Endothelial cell of hepatic sinusoid (primary cell): ENCODE measurements at regions not wholly inside any gene's neighbourhood (a gene's known extent, or its start where the extent isn't known, plus 50 kb on each side); places are given as distances from the start of the nearest gene placed in this dataset.

Experiments used
- in situ Hi-C: cut with HindIII; loops from 2 replicates; pipeline ENCODE4 v1.10.0; 2017; ENCODE audit warnings: low sequenced_read_pairs

GRCh38 chr13:110773480-110773879 lies 60.0 kb downstream of the ING1 start:
- in situ Hi-C loops = no loop called here

GRCh38 chr13:110774051-110774450 lies 60.6 kb downstream of the ING1 start:
- in situ Hi-C loops = no loop called here

DNA sequence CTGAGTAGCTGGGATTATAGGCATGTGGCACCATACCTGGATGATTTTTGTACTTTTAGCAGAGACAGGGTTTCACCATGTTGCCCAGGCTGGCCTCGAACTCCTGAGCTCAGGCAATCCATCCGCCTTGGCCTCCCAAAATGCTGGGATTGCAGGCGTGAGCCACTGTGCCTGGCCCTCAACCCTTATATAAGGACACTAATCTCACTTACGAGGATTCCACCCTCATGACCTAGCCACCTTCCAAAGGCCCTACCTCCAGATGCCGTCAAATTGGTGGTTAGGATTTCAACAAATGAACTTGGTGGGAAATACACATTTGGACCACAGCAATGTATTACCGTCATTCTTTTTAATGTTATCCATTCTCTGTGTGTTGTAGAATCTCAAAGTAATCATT lies 61.0 kb downstream of the ING1 start:
- in situ Hi-C loops = no loop called here

DNA sequence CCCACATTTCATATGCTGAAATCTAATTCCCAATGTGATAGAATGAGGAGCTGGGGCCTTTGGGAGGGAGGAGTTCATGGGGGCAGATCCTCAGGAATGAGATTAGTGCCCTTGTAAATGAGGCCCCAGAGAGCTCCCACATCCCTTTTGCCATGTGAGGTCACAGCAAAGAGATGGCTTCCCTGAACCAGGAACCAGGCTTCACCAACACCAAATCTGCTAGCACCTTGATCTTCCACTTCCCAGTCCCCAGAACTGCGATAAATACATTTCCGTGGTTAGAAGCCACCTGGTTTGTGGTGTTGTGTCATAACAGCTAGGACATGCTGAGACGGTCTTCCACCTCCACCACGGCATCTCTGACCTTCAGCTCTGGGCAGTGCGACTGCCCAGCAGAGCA lies 62.1 kb downstream of the ING1 start:
- in situ Hi-C loops = no loop called here

DNA sequence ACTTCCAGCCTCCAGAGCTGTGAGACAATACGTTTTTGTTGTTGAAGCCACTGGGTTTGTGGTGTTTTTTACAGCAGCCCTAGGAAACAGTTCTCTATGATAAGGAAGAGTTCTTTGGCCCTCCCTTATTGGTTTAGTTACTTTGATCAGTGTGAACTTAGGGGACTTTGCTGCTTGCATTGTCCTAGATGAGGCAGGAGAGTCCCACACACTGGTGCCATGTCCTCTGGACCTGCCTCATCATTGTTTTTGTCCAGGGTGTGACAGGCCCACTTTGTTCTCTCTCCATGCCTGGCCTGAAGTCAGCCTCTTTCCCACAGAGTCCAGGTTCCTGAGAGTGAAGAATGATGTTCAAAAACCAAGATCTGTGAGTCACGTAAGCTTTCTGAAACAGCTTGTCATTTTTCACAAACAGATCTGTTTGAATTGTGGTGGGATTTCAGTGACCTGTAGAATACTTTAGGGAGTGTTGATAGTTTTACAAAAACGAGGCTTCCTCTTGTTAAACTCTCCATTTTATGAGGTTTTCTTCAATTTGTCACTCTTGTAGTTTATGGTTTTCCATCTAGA lies 63.8 kb downstream of the ING1 start:
- in situ Hi-C loops = no loop called here

DNA sequence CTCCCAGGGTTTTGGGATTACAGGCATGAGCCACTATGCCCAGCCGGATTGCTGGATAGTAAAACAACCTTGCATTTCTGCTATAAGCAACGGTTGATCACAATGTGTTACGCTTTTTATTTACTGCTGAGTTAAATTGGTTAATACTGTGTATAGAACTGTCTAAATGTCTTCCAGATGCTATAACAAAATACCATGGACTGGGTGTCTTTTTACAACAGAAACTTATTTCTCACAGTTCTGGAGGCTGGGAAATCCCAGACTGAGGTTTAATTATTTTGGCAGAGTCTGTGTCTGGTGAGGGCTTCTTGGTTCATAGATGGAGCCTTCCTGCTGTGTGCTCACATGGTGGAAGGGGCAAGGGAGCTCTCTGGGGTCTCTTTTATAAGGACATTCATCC lies 65.5 kb downstream of the ING1 start:
- in situ Hi-C loops = no loop called here

DNA sequence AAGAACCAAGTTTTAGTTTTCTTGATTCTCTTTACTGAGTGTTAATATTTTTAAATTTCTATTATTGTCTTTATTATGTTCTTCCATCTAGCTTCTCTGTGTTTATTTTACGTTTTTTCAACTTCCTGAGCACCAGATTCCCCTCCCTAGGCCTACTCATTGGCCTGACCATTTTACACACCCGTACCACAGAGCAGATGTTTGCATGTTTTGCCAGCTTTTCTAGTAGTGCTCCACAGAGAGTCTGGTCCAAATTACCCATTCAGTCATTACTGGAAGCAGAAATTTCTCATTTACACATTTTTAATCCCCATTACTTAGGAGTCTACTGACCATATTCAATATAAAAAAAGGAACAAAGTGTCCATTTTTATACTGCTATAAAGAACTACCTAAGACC lies 66.9 kb downstream of the ING1 start:
- in situ Hi-C loops = no loop called here

GRCh38 chr13:110782185-110782584 lies 68.7 kb downstream of the ING1 start:
- in situ Hi-C loops = no loop called here

DNA sequence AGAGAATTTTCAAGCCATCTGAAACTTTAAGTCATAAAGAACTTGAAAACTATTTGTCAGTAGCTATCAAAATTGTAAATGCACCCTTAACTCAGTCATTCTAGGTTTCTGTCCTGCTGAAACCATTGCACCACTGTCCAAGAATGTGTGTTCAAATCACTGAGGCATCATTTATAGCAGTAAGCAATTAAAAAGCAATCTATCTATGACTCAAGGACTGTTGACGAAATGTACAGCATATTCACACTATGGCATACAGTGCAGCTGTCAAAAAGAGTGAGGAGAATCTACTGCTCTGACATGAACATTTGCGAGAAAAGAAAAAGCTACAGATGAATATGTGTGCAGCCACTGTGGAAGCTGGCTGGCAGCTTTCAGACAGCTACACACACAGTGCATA lies 71.2 kb downstream of the ING1 start:
- in situ Hi-C loops = no loop called here

DNA sequence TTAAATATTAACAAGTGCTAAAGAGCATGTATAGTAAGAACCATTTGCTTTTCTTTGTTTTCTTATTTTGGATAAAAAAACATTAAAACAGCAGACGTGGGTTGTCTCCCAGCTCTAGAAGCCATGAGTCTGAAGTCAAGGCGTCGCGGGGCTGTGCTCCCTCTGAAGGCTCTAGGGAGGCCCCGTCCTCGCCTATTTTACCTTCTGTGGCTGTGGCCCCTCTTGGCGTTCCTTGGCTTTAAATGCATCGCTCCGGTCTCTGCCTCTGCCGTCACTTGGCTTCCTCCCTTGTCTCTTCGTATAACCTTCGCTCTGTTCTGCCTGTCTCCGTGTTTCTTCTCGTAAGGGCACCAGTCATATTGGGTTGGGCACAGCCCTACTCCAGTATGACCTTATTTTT lies 75.3 kb downstream of the ING1 start:
- in situ Hi-C loops = no loop called here

- in situ Hi-C loops = no loop called here
Observed at GRCh38 chr13:110789871-110790270, 76.4 kb downstream of the ING1 start.

DNA sequence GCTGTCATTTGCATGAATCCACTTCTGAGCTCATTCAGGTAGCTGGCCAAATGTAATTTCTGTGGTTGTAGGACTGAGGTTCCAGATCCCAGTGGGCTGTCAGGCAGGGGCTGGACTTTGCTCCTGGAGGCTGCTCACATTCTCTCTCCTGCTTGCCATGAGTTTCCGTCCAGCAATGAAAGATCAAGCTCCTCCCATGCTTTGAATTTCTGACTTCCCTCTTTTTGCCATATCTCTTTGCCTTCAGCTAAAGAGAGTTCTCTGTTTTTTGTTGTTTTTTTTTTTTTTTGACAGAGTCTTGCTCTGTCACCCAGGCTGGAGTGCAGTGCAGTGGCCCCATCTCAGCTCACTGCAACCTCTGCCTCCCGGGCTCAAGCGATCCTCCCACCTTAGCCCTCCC lies 76.9 kb downstream of the ING1 start:
- in situ Hi-C loops = no loop called here

- in situ Hi-C loops = no loop called here
Observed at GRCh38 chr13:110794209-110794608, 80.7 kb downstream of the ING1 start.

DNA sequence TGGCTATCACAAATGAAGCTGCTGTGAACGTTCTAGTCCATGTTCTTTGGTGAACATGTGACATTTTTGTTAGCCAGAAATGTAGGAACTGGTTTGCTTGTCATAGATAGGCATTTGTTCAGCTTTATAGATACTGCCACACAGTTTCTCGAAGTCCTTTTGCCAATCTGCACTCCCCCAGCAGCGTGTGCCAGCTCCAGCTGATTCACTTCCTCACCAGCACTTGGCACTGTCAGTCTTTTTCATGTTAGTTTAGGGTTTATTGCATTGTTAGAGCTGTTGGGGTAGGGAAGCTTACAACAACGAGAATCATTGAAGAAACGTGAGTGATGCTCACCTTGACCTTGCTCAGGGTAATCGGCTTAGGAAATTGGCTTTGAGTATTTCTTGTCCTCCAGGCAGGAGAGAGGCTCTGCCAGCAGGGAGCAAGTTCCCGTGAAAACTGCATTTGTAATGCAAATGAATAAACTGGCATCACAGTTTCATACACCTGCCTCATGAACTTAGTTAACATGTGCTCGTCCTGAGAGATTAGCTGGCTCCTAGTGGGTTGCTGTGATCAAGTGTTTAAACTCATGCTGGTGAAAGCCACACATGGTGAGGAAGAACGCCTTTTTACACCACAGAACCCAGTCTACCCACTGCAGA lies 83.9 kb downstream of the ING1 start:
- in situ Hi-C loops = no loop called here

GRCh38 chr13:110798081-110798994 lies 84.8 kb downstream of the ING1 start:
- in situ Hi-C loops = no loop called here

- in situ Hi-C loops = no loop called here
Observed at GRCh38 chr13:110799246-110800236, 86.0 kb downstream of the ING1 start.

DNA sequence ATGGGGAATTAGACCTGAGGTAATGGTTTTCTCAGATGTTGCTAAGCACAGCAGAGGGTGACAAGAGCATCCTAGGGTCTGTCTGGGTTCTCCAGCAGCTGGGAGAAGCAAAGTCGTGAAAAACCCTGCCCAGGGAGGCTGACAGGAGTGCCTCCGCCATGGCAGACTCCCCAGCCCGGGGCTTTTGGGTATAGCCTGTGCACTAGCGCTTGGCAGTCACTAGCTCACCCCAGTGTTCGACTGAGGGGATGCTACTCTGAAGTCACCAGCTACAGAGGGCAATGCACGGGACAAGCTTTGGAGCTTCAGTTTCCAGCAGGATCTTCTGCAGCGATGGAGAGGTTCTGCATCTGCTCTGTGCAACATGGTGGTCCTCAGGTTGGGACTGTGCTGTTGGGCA lies 87.5 kb downstream of the ING1 start:
- in situ Hi-C loops = no loop called here

- in situ Hi-C loops = no loop called here
Observed at GRCh38 chr13:110802260-110802659, 88.8 kb downstream of the ING1 start.

GRCh38 chr13:110806636-110807035 lies 93.1 kb downstream of the ING1 start:
- in situ Hi-C loops = no loop called here

- in situ Hi-C loops = no loop called here
Observed at GRCh38 chr13:110807546-110807945, 94.0 kb downstream of the ING1 start.

DNA sequence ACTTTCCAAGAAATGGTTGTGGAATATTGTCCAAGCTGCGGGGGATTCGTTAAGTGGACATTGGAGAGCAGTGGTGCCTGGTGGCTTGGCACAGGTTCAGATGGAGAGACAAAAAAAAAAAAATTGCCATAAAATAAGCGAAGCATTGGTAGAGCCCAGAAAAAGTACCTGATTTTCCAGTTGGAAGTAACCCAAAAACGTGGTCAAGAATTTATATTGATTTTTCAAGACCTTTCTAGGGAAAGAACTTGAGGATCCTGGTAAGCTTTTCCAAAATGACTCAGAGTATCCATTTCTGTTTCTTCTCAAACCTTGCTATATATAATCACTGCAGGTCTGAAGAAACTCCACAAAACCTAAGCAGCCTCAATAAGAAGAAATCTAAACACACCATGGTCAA lies 94.6 kb downstream of the ING1 start:
- in situ Hi-C loops = no loop called here
